Prostate gland (tissue), 2 donors: ENCODE measurements at regions not wholly inside any gene's neighbourhood (a gene's known extent, or its start where the extent isn't known, plus 50 kb on each side); places are given as distances from the start of the nearest gene placed in this dataset.

Source experiments
- POLR2A ChIP-seq: fragments of 450-650 bp; IDR thresholded peaks from one replicate; pipeline ENCODE4 v1.6.1; 2016; ENCODE audit warnings: antibody characterized with exemption, mild to moderate bottlenecking
- POLR2AphosphoS5 ChIP-seq: sonication (generic); formaldehyde crosslinking; IDR thresholded peaks from one replicate; pipeline ENCODE4 v1.6.1; 2017; ENCODE audit warnings: antibody characterized with exemption
- TF ChIP-seq, protein P1 (sequence below), 4 experiments: fragments of 200-600 bp in 2 of 4; fragments of 450-650 bp in 2 of 4; sonication (generic) in 2 of 4; IDR thresholded peaks; 1 replicate in 3 of 4; 2 replicates in 1 of 4; pipeline ENCODE4 v1.5.1; 2016 to 2019; ENCODE audit warnings: antibody characterized with exemption in 4 of 4, mild to moderate bottlenecking in 2 of 4, moderate library complexity in 2 of 4

DNA sequence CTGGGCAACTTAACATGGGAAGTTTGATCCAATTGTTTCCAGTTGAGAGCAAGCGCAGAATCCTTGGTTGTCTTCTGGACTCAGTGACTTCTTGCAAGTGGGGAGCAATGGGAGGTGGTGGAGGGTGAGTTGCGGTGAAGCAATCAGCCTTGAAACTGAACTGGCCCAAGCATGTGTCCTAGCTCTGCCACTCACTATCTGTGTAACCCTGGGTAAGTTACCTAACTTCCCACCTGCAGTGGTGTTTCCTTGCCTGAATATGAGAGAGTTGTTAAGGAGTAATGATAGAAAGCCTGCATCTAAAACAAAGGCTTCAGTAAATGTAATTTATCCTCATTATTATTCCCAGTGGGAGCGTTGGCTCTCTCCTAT lies 132.5 kb upstream of the NFIA start:
- TF ChIP-seq, protein P1, sequence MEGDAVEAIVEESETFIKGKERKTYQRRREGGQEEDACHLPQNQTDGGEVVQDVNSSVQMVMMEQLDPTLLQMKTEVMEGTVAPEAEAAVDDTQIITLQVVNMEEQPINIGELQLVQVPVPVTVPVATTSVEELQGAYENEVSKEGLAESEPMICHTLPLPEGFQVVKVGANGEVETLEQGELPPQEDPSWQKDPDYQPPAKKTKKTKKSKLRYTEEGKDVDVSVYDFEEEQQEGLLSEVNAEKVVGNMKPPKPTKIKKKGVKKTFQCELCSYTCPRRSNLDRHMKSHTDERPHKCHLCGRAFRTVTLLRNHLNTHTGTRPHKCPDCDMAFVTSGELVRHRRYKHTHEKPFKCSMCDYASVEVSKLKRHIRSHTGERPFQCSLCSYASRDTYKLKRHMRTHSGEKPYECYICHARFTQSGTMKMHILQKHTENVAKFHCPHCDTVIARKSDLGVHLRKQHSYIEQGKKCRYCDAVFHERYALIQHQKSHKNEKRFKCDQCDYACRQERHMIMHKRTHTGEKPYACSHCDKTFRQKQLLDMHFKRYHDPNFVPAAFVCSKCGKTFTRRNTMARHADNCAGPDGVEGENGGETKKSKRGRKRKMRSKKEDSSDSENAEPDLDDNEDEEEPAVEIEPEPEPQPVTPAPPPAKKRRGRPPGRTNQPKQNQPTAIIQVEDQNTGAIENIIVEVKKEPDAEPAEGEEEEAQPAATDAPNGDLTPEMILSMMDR (IDR thresholded peaks at IDR 0.05), result no peak
- TF ChIP-seq POLR2AphosphoS5 (no peak), POLR2A (no peak)
